ENCODE measurements at regions not wholly inside any gene's neighbourhood (a gene's known extent, or its start where the extent isn't known, plus 50 kb on each side); places are given as distances from the start of the nearest gene placed in this dataset.

GRCh38 chr6:16828058-16828457 is 66.8 kb upstream of the ATXN1 start:
- TF ChIP-seq POLR2AphosphoS5 (IDR thresholded peaks at IDR 0.05), result no peak
- no peak for TF ChIP-seq EP300 (IDR thresholded peaks at IDR 0.05)
- TF ChIP-seq CTCF (IDR thresholded peaks at IDR 0.05), result no peak
- TF ChIP-seq POLR2A (IDR thresholded peaks at IDR 0.05), result no peak
- H3K4me1 ChIP-seq, result no peaks in the 10 kb centered on the region
- no peak for ATAC-seq
- H3K4me3 ChIP-seq, result no peak overlapping the region
- 87 to 94% methylated on average over 2 of the region's 2 CpGs for WGBS, 2 donors (ENCODE audit: low coverage in 1 of 2)
- H3K36me3 ChIP-seq, result no peaks in the 10 kb centered on the region
- no peak overlapping the region for H3K27ac ChIP-seq
- no peaks in the 10 kb centered on the region for H3K9me3 ChIP-seq
- no peaks in the 10 kb centered on the region for H3K27me3 ChIP-seq

- ATAC-seq, result no peak
- Histone ChIP-seq H3K4me3 (no peak overlapping the region), H3K9me3 (no peaks in the 10 kb centered on the region), H3K36me3 (no peaks in the 10 kb centered on the region), H3K27ac (no peak overlapping the region), H3K27me3 (no peaks in the 10 kb centered on the region), H3K4me1 (no peaks in the 10 kb centered on the region)
- no peak for TF ChIP-seq POLR2A (IDR thresholded peaks at IDR 0.05)
- WGBS, 2 donors (ENCODE audit: low coverage in 1 of 2), result 98 to 100% methylated on average over 2 of the region's 2 CpGs
Observed at GRCh38 chr6:16827627-16828026, 66.4 kb upstream of the ATXN1 start.

GRCh38 chr6:16825784-16826183 is 64.5 kb upstream of the ATXN1 start:
- WGBS, 2 donors (ENCODE audit: low coverage in 1 of 2), result 93 to 100% methylated on average over 6 of the region's 6 CpGs
- H3K36me3 ChIP-seq, result no peaks in the 10 kb centered on the region
- no peak overlapping the region for H3K4me3 ChIP-seq
- ATAC-seq, result no peak
- H3K4me1 ChIP-seq, result no peaks in the 10 kb centered on the region
- no peaks in the 10 kb centered on the region for H3K9me3 ChIP-seq
- no peak overlapping the region for H3K27ac ChIP-seq
- H3K27me3 ChIP-seq, result no peaks in the 10 kb centered on the region
- TF ChIP-seq POLR2A (IDR thresholded peaks at IDR 0.05), result no peak
- no peak for TF ChIP-seq CTCF (IDR thresholded peaks at IDR 0.05)
- TF ChIP-seq POLR2AphosphoS5 (IDR thresholded peaks at IDR 0.05), result no peak
- no peak for TF ChIP-seq EP300 (IDR thresholded peaks at IDR 0.05)

GRCh38 chr6:16824845-16825685 is 63.8 kb upstream of the ATXN1 start:
- Histone ChIP-seq H3K27me3 (no peaks in the 10 kb centered on the region), H3K4me1 (no peaks in the 10 kb centered on the region), H3K9me3 (no peaks in the 10 kb centered on the region), H3K27ac (no peak overlapping the region), H3K4me3 (no peak overlapping the region), H3K36me3 (no peaks in the 10 kb centered on the region)
- ATAC-seq, result no peak
- 73 to 81% methylated on average over 6 to 9 of the region's 10 CpGs for WGBS, 2 donors (ENCODE audit: low coverage in 1 of 2)
- TF ChIP-seq EP300 (IDR thresholded peaks at IDR 0.05) (no peak), POLR2AphosphoS5 (IDR thresholded peaks at IDR 0.05) (no peak), CTCF (IDR thresholded peaks at IDR 0.05) (no peak), POLR2A (IDR thresholded peaks at IDR 0.05) (no peak)

GRCh38 chr6:16823718-16824352 is 62.6 kb upstream of the ATXN1 start:
- H3K36me3 ChIP-seq, result no peaks in the 10 kb centered on the region
- TF ChIP-seq POLR2AphosphoS5 (IDR thresholded peaks at IDR 0.05) (no peak), CTCF (IDR thresholded peaks at IDR 0.05) (no peak), POLR2A (IDR thresholded peaks at IDR 0.05) (no peak), EP300 (IDR thresholded peaks at IDR 0.05) (no peak)
- no CpG with 5 or more reads among the region's 2 CpGs for WGBS, 2 donors (ENCODE audit: low coverage in 1 of 2)

More at GRCh38 chr6:16823718-16824352, 62.6 kb upstream of the ATXN1 start:
- Histone ChIP-seq H3K27ac (no peak overlapping the region), H3K9me3 (no peaks in the 10 kb centered on the region), H3K27me3 (no peaks in the 10 kb centered on the region), H3K4me1 (no peaks in the 10 kb centered on the region), H3K4me3 (no peak overlapping the region)
- ATAC-seq, result no peak
